Femur (tissue), 1 donor: ENCODE measurements at regions not wholly inside any gene's neighbourhood (a gene's known extent, or its start where the extent isn't known, plus 50 kb on each side); places are given as distances from the start of the nearest gene placed in this dataset.
"Not testable (repeated sequence)": the region's sequence is repeated elsewhere in the genome, so short reads cannot be mapped to it uniquely, and the experiment has no call there.

ENCODE experiments used
- DNase-seq: peaks from one replicate; pipeline ENCODE4 v3.0.0-alpha.2; 2017

DNA sequence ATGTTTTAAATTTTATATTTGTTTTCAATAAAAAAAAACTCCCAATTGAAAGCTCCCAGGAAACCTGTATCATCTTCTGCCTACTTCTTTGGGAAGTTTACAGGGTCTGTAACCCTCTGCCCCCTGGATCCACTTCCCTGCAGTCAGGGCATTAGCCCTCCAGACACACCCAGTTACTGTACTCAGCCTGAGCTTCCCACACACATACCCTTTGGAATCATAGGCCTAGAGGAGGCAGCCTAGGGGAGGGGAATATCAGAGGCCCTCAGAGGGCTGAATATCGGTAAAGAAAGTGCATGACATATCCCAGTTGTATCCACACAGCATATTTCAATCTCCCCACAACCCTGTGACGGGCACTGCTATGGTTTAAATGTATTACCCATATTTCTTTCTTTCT lies 56.2 kb upstream of the TFPI start:
- not testable (repeated sequence) for DNase-seq

- no peak for DNase-seq
Observed at GRCh38 chr2:187612857-187613256, 58.6 kb upstream of the TFPI start.

- no peak for DNase-seq
Observed at GRCh38 chr2:187614756-187615155, 60.5 kb upstream of the TFPI start.

DNA sequence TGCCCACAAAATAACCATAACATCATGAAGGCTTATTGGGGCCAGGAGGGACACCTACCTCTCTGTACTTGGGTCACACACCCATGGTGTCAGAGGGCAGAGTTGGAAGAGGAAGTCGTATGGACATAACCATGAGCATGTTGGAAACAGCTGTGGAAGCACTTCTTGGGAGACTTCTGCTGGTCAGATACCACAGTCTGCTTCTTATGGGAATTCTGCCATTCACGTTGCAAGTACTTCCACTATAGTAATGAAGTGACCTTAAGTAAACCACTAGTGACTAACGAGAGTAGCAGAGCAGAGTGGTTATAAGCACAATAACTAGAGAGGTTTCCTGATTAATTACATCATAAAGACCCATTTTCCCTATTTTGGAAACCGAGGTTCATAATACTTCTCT lies 61.1 kb upstream of the TFPI start:
- DNase-seq: no peak

DNA sequence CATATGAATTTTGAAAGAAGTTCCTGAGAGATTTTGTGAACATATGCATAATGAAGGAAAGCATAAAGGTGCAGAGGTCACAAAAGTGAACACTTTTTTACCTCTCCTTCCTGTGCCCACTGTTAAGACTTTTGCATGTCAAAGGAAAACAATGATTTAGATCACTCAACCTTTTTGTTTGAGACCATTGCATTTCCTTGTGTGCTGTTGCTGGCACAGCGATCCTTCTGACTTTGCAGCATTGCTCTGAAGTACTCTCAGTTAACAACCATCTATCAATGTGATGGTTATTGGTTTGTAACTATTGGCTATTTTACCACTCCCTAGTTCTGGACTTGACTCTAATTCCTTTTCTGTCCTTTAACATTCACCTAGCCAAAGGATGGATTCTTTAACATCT lies 61.7 kb upstream of the TFPI start:
- no peak for DNase-seq

GRCh38 chr2:187617120-187617519 lies 62.9 kb upstream of the TFPI start:
- DNase-seq: no peak

DNA sequence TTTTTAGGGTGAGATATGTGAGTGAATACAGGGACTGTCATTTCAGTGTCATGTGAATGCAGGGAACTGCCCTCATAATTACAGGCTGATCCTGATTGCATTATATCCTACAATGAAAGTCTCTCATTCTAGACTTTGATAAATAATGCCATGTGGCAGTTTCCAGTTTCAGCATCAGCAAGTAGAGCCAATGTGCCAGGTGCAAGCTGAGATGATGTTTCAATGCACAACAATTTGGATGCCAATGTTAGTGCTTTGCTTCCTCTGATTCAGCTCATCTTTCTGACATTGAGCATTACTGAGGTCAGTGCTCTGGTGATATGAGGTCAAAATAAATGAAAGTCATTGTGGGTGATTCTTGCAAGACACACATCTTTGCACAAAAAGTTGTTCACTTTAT lies 63.7 kb upstream of the TFPI start:
- DNase-seq: no peak

DNA sequence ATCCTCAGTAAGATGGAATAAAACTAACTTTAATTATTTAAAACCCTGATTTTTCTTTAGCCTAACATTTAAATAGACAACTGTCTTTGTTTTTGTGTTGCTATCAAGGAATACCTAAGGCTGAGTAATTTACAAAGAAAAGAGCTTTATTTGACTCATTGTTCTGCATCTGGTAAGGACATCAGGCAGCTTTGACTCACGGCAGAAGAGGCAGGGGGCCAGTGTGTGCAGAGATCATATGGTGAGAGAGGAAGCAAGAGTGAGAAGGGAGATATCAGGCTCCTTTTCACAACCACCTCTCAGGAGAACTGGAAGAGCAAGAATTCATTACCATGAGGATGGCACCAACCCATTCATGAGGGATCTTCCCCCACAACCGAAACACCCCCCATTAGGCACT lies 64.6 kb upstream of the TFPI start:
- no peak for DNase-seq

- no peak for DNase-seq
Observed at GRCh38 chr2:187627153-187627552, 72.9 kb upstream of the TFPI start.

- DNase-seq: not testable (repeated sequence)
Observed at GRCh38 chr2:187636731-187637391, 82.6 kb upstream of the TFPI start.

DNA sequence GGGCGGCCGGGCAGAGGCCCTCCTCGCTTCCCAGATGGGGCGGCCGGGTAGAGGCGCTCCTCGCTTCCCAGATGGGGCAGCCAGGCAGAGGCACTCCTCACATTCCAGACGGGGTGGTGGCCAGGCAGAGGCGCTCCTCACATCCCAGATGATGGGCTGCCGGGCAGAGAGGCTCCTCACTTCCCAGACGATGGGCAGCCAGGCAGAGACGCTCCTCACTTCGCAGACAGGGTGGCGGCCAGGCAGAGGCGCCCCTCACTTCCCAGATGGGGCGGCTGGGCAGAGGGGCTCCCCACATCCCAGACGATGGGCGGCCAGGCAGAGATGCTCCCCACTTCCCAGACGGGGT lies 83.1 kb upstream of the TFPI start:
- not testable (repeated sequence) for DNase-seq

DNA sequence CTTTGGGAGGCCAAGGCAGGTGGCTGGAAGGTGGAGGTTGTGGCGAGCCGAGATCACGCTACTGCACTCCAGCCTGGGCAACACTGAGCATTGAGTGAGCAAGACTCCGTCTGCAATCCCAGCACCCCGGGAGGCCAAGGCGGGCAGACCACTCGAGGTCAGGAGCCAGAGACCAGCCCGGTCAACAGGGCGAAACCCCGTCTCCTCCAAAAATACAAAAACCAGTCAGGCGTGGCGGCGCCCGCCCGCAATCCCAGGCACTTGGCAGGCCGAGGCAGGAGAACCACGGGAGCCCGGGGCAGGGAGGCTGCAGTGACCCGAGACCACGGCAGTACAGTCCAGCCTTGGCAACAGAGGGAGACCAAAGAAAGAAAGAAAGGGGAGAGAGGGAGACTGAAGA lies 83.5 kb upstream of the TFPI start:
- not testable (repeated sequence) for DNase-seq

GRCh38 chr2:187638840-187639239 lies 84.6 kb upstream of the TFPI start:
- no peak for DNase-seq

DNA sequence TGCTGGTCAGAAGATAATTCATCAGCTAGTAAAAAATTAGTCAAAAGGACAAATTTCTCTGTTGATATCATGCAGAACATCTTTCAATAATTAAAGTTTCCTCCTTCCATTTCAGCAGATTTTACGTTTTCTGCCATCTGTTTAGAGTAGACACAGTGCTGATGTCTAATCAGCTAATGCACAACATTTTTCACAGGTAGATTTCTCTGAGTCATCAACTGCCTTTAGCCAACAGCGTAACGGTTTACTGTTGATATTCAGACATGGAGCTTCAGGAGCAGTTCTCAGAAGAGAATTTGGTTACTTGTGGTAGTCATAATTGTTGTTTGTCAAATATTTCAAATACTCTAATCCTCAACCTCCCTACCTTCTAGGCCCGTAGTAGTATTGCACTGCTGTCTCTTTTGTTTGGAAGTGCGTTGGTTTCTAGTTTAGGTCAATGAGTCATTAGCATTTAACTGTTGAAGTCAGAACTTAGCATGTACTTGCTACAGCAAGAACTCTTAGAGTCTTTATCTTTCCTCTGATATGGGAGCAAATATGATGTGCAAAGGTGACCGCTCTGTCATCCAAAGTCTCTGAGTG lies 86.8 kb upstream of the TFPI start:
- no peak for DNase-seq

GRCh38 chr2:187642498-187642897 lies 88.3 kb upstream of the TFPI start:
- no peak for DNase-seq

DNA sequence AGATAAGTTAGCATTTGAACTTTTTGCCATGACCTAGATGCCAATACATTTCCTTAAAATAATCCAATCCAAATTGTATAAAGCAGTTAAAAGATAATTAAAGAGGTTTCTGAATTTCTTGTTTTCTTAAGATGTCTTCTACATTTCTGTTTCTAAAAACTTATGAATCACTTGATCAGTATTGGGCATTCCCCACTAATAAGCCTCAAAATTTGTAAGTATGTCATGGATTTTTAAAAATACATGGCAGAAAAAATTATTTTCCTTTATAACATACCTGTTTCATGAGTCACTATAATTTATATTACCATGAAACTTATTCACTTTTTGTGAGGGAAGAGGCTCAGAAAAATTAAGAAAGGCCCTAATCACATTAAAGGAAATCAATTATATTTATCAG lies 90.3 kb upstream of the TFPI start:
- DNase-seq: no peak

DNA sequence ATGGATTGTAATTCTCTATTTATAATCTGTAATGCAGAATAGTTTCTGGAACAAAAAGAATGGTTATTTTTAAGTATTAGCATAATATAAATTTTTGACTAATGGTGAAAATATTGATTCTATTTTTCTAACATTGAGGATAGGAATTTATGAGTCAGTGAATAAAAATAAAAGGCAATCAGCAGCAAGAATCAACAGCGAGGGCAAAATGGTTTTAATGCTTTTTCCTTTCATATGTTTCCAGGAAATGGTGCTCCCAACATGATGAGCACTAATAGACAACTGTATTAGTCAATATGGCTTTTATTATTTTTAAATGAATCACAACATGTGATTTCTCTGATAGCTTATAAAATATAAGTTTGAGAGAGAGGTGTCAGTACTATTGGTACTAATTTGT lies 90.7 kb upstream of the TFPI start:
- DNase-seq: no peak

DNA sequence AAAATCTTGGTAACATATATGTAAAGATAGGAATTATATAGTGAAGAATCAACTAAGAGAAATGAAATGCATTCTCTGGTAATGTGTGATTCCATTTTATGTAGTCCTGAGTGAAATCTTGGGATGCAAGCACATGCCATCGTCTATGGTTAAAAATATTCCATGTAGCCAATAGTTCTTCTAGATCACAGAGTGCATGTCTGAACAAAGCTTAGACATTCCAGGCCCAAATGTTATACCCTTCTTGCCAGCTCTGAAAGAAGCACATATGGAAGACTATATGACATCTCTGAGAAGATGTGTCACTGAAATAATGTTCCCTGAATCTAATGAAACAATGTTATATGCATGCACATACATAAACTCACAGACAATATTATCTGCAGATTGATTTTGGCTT lies 92.3 kb upstream of the TFPI start:
- DNase-seq: no peak

GRCh38 chr2:187654535-187654934 lies 100.3 kb upstream of the TFPI start:
- no peak for DNase-seq

GRCh38 chr2:187655001-187655400 lies 100.8 kb upstream of the TFPI start:
- no peak for DNase-seq

DNA sequence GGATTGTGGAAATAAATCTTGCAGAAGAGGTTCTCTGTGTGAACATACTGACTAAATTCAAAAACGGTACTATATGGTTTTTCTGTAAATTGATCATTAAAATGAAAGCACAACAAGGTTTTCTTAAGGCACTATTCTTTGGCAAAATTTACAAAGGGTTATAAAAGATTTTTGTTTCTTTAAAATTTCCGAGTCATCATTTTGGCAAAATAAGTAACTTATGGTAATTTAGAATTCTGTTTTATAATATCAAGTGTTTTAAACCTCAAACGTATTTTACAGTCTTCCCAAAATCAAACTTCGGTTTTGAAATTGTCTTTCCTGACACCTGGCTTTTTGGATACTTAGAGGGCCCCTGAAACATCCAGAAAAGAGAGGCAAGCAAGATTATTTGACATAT lies 101.9 kb upstream of the TFPI start:
- DNase-seq: no peak

DNA sequence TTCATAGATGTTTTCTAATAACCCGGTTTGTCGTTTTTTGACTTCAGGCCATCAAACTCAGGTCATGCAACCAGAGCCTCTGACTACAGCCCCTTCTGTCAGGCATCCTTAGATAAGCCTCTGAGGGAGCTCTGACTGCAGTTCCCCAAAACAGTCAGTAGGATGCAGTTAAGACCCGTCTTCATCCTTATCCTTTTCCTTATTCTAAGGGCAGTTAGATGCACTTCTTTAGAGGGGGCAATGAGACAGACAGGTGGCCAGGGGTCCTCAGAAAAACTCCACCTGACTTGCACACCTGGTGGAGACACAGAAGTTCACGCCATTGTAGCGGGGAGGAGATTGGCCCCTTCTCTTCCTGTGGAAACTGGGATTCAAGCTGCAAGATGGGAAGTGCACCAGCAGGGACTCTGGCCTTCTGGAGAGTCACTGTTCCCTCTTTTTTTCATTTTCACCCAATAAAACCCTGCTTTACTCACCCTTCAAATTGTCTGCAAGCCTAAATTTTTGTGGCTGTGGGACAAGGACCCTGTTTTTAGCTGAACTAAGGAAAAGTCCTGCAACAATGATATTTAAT lies 104.8 kb upstream of the TFPI start:
- no peak for DNase-seq

GRCh38 chr2:187676050-187676449 lies 121.8 kb upstream of the TFPI start:
- DNase-seq: not testable (repeated sequence)

GRCh38 chr2:187679454-187679853 lies 125.2 kb upstream of the TFPI start:
- DNase-seq: no peak

DNA sequence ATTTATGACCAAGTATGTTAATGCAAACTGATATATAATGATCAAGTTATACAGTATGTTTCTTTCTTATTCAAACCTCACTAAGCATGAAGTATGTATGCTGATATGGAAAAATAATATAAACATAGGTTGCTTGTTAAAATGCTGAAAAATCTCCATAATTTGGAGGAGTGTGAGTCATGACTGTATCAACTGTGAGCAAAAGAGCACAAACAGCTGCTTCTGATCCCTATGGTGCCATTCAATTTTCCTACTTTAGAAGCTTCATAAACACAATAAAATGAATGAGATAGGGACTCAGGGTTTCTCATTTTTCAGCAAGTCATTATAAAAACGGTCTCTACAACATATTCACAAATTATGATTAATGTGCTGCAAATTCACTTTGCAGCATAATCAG lies 129.9 kb upstream of the TFPI start:
- no peak for DNase-seq
